ENCODE measurements at regions not wholly inside any gene's neighbourhood (a gene's known extent, or its start where the extent isn't known, plus 50 kb on each side); places are given as distances from the start of the nearest gene placed in this dataset.

GRCh38 chr1:208570362-208570761, 326.2 kb upstream of the PLXNA2 start:
- POLR2A ChIA-PET: no interaction called here
- CTCF ChIA-PET: no interaction called here
- H3K4me3 ChIP-seq (ENCODE audit: low read depth in 2 of 2, low read length in 2 of 2): no peak overlapping the region
- BruUV-seq (replicated peaks): no TSS peak
- intact Hi-C loops (cut with micrococcal nuclease; ENCODE audit: unreplicated experiment): no loop called here
- no peak for ATAC-seq
- no peak for TF ChIP-seq REST (IDR thresholded peaks at IDR 0.05; ENCODE audit: insufficient read depth in 1 of 2, low read depth in 2 of 2, low read length in 1 of 2)
- no peak for TF ChIP-seq POLR2AphosphoS5 (IDR thresholded peaks at IDR 0.05; ENCODE audit: low read depth, low read length)
- TF ChIP-seq, protein P1, sequence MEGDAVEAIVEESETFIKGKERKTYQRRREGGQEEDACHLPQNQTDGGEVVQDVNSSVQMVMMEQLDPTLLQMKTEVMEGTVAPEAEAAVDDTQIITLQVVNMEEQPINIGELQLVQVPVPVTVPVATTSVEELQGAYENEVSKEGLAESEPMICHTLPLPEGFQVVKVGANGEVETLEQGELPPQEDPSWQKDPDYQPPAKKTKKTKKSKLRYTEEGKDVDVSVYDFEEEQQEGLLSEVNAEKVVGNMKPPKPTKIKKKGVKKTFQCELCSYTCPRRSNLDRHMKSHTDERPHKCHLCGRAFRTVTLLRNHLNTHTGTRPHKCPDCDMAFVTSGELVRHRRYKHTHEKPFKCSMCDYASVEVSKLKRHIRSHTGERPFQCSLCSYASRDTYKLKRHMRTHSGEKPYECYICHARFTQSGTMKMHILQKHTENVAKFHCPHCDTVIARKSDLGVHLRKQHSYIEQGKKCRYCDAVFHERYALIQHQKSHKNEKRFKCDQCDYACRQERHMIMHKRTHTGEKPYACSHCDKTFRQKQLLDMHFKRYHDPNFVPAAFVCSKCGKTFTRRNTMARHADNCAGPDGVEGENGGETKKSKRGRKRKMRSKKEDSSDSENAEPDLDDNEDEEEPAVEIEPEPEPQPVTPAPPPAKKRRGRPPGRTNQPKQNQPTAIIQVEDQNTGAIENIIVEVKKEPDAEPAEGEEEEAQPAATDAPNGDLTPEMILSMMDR (IDR thresholded peaks at IDR 0.05): no peak
- TF ChIP-seq SIN3A (IDR thresholded peaks at IDR 0.05; ENCODE audit: borderline replicate concordance, insufficient read depth, low read depth, low read length): no peak
- TF ChIP-seq TCF7L2 (IDR thresholded peaks at IDR 0.05; ENCODE audit: low read depth, low read length): no peak
- no peak overlapping the region for H3K27ac ChIP-seq (ENCODE audit: low read length)
- H3K36me3 ChIP-seq (ENCODE audit: control insufficient read depth, insufficient read depth, low read length): no peaks in the 10 kb centered on the region
- no peaks in the 10 kb centered on the region for H3K27me3 ChIP-seq (ENCODE audit: control insufficient read depth, insufficient read depth, low read length)
- H3K4me1 ChIP-seq (ENCODE audit: control insufficient read depth, insufficient read depth, low read length): no peaks in the 10 kb centered on the region
- H3K9me3 ChIP-seq (ENCODE audit: control insufficient read depth, insufficient read depth, low read depth, low read length): no peaks in the 10 kb centered on the region
- in situ Hi-C loops (cut with HindIII; ENCODE audit: low pct_unique_long_range_greater_than_20kb, low sequenced_read_pairs): no loop called here
- DNase-seq (ENCODE audit: low read depth, low spot score): no peak

- no peak for TF ChIP-seq TCF7L2 (IDR thresholded peaks at IDR 0.05; ENCODE audit: low read depth, low read length)
- TF ChIP-seq, protein P1 (IDR thresholded peaks at IDR 0.05): no peak
- TF ChIP-seq POLR2AphosphoS5 (IDR thresholded peaks at IDR 0.05; ENCODE audit: low read depth, low read length): no peak
- no peak for TF ChIP-seq REST (IDR thresholded peaks at IDR 0.05; ENCODE audit: insufficient read depth in 1 of 2, low read depth in 2 of 2, low read length in 1 of 2)
- no peak for TF ChIP-seq SIN3A (IDR thresholded peaks at IDR 0.05; ENCODE audit: borderline replicate concordance, insufficient read depth, low read depth, low read length)
- CTCF ChIA-PET: no interaction called here
- Histone ChIP-seq H3K4me1 (ENCODE audit: control insufficient read depth, insufficient read depth, low read length) (no peaks in the 10 kb centered on the region), H3K4me3 (ENCODE audit: low read depth in 2 of 2, low read length in 2 of 2) (no peak overlapping the region), H3K27me3 (ENCODE audit: control insufficient read depth, insufficient read depth, low read length) (no peaks in the 10 kb centered on the region), H3K9me3 (ENCODE audit: control insufficient read depth, insufficient read depth, low read depth, low read length) (no peaks in the 10 kb centered on the region), H3K27ac (ENCODE audit: low read length) (no peak overlapping the region), H3K36me3 (ENCODE audit: control insufficient read depth, insufficient read depth, low read length) (no peaks in the 10 kb centered on the region)
- no peak for ATAC-seq
- no peak for DNase-seq (ENCODE audit: low read depth, low spot score)
- intact Hi-C loops (cut with micrococcal nuclease; ENCODE audit: unreplicated experiment) (no loop called here), in situ Hi-C loops (cut with HindIII; ENCODE audit: low pct_unique_long_range_greater_than_20kb, low sequenced_read_pairs) (no loop called here)
- POLR2A ChIA-PET: no interaction called here
- BruUV-seq (replicated peaks): no TSS peak
These were observed 332.2 kb upstream of the PLXNA2 start for GRCh38 chr1:208576425-208576824.
